Medulla oblongata (tissue), 1 donor: ENCODE measurements at regions not wholly inside any gene's neighbourhood (a gene's known extent, or its start where the extent isn't known, plus 50 kb on each side); places are given as distances from the start of the nearest gene placed in this dataset.
A peak's percentile ranks its signal among the peaks of the same experiment; 100 is the strongest.

ENCODE experiments used
- DNase-seq: peaks from one replicate; pipeline ENCODE4 v3.0.0-alpha.2; 2015; ENCODE audit errors: extremely low spot score

- DNase-seq: no peak
Observed at GRCh38 chr20:10990625-10991382, 317.0 kb upstream of the JAG1 start.

GRCh38 chr20:10992731-10993130 is 318.9 kb upstream of the JAG1 start:
- DNase-seq: no peak

- no peak for DNase-seq
Observed at GRCh38 chr20:10994991-10995700, 321.3 kb upstream of the JAG1 start.

- no peak for DNase-seq
Observed at GRCh38 chr20:10998476-10998875, 324.7 kb upstream of the JAG1 start.

DNA sequence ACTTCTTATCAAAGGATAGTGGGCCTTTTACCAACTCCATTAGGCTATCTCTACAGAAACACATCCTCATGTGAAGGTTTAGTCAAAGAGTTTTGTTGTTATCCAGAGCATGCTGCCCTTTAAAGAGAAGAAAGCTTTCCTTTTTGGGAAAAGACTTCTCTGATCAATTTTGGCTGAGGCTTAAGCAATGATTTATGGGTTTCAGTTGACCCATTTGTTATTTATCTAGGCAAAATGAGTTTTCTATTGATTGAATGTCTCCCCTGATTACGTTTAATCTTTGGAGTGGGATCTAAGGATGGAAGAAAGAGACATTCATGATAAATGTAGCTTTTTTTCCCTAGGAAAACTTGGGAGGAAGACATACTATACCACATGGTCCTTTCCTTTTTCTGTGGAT is 326.6 kb upstream of the JAG1 start:
- no peak for DNase-seq

- DNase-seq: no peak
Observed at GRCh38 chr20:11001302-11001701, 327.5 kb upstream of the JAG1 start.

- DNase-seq: no peak
Observed at GRCh38 chr20:11001764-11002540, 328.2 kb upstream of the JAG1 start.

- no peak for DNase-seq
Observed at GRCh38 chr20:11003341-11003740, 329.5 kb upstream of the JAG1 start.

- no peak for DNase-seq
Observed at GRCh38 chr20:11008444-11009033, 334.7 kb upstream of the JAG1 start.

DNA sequence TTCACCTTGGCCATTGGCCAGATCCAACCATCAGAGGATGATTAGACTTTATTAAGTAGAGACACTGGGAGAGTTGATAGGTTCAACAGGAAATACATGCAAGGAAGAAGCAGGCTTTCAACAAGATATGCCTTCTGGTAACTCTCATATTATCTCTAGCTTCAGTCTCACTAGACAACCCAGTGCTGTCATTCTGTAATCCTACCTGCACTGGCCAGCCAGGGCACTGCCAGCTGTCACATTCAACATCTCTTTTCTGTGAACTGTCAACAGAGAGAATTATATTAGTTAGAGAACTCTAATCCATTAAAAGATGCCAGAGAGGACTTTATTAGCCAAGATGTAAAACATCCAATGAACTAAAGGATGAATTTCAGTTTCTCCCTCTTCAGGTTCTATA is 337.9 kb upstream of the JAG1 start:
- no peak for DNase-seq

DNA sequence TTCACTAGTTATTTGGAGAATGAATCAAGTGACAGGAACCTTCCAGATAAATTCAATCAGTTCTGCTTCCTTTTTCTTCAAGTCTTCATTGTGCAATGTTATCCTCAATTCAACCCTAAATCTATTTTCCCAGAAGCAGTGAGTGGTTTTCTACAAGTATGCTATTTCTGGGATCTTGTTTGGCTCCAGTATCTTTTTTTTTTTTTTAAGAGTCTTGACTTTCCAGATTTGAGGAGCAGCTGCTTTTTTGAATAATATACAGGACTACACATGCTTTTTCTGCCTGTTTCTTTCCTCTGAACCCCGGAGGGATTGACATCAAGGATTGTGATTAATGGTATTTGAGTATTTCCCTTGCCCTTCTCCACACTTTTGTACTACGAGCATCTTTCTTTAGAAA is 339.2 kb upstream of the JAG1 start:
- DNase-seq: peak; percentile 9

DNA sequence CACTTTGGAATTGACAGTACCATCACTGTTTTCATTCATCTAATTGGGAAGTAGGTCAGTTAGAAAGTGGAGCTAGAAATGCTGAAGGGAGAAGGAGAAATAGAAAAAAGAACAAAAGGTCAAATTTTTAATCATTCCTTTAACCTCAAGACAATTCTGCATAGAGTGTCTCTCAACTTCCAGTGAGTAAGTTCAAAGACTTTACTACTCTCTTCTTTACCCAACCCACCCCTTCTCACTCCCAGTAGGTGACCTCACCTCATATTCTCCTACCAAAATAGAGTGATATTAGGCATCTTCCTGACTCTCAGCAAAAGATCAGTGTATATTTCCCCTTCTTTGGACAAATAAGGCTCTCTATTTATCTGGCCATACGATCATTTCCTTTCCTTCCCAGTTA is 340.0 kb upstream of the JAG1 start:
- DNase-seq: no peak

DNA sequence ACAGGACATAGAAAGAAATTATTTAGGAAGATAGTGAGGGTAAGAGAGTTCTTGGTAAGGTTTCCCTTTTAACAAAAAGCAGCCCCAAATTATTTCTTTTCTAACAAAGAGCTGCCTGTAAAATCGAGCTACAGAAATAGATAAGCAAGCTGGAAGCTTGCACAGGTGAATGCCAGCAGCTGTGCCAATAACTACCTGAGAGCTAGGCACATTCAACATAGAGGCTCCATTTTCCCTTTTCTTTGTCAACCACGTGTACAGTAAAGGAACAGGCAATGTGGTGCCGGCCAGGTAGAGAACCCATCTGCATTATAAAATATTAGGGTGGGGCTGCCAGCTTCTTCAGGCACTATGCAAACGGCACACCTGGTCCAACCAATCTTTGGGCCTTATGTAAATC is 341.6 kb upstream of the JAG1 start:
- DNase-seq: no peak

DNA sequence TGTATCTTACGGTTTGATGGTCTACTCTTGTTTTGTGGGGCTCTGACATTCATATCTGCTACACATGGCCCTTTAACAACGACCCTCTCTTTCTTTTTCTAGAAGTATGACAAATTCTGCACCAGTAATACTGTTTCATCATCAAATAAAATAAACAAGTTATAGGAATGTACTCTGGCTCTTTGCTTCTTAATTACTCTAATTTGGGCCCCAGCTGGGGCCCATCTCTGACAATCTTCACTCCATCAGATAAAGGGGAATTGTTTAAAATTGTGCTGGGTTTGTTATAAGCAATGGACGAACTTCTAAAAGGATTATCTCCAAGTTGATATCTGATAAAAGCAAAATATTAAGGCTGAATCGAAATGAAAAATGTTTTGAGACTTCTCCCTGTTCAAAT is 343.6 kb upstream of the JAG1 start:
- DNase-seq: no peak

GRCh38 chr20:11018668-11019170 is 344.9 kb upstream of the JAG1 start:
- DNase-seq: no peak

DNA sequence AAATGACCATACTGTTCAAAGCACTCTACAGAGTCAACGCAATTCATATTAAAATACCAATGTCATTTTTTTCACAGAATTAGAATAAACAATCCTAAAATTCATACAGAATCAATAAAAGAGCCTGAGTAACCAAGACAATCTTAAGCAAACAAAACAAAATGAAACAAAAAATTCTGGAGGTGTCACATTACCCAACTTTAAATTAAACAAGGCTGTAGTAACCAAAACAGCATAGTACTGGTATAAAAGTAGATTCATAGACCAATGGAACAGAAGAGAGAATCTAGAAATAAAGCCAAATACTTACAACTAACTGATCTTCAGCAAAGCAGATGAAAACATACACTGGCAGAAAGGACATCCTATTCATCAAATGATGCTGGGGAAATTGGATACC is 346.9 kb upstream of the JAG1 start:
- DNase-seq: no peak

GRCh38 chr20:11027224-11027623 is 353.4 kb upstream of the JAG1 start:
- no peak for DNase-seq

- no peak for DNase-seq
Observed at GRCh38 chr20:11030351-11030750, 356.6 kb upstream of the JAG1 start.

DNA sequence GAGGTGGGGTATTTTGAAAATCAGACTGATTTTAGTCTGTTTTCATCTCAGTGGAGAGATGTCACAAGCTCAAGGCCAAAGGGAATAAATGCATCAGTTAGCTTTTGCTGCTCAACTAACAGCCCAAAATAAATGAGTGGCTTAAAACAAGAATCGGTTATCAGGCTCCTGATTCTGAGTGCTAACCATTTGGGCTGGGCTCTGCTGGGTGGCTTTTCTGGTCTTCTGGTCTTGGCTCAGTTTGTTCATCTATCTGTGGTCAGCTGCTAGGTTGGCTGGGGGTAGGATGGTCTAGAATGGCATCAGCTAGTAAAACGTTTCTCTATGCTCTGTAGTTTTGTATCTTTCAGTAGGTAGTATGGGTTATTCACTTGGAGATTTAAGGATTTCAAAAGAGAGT is 357.5 kb upstream of the JAG1 start:
- DNase-seq: no peak

DNA sequence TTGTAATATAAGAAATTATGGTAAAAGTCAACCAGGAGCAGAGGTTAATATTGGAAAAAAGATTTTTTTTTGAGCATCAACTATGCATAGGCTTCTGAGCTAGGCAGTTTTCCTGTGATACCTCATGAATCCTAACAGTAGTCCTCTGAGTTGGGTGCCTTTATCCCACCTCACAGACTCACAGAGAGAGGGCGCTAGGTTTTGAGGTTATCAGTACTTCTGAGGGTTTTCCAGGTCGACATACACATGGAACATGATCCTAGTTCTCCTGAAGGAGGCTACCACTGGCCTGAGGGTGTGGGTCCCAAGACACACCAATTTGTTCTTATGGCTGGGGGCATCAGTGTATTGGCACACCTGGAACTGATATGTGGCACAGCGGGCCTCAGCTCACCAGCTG is 358.8 kb upstream of the JAG1 start:
- DNase-seq: no peak

- no peak for DNase-seq
Observed at GRCh38 chr20:11034025-11034424, 360.2 kb upstream of the JAG1 start.

GRCh38 chr20:11035211-11035610 is 361.4 kb upstream of the JAG1 start:
- DNase-seq: no peak
